ENCODE measurements at regions not wholly inside any gene's neighbourhood (a gene's known extent, or its start where the extent isn't known, plus 50 kb on each side); places are given as distances from the start of the nearest gene placed in this dataset.

DNA sequence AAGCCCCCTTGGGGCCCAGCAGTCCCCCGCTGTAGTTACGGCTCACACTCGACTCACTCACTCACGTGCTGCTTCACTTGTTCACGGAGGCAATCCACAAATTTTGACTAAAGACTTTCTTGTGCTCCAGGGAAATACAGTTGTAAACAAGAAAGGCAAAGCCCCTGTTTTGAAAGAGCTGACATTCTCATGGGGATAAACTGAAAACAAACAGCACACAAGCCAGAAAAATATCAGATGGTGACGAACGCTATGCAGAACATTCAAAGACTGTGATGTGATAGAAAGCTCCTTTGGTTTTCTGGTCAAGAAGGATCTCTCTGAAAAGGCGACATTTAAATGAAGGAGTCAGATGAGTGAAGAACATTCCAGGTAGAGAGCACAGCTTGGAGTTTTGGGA lies 385.3 kb upstream of the SMIM21 start:
- TF ChIP-seq, protein P1, sequence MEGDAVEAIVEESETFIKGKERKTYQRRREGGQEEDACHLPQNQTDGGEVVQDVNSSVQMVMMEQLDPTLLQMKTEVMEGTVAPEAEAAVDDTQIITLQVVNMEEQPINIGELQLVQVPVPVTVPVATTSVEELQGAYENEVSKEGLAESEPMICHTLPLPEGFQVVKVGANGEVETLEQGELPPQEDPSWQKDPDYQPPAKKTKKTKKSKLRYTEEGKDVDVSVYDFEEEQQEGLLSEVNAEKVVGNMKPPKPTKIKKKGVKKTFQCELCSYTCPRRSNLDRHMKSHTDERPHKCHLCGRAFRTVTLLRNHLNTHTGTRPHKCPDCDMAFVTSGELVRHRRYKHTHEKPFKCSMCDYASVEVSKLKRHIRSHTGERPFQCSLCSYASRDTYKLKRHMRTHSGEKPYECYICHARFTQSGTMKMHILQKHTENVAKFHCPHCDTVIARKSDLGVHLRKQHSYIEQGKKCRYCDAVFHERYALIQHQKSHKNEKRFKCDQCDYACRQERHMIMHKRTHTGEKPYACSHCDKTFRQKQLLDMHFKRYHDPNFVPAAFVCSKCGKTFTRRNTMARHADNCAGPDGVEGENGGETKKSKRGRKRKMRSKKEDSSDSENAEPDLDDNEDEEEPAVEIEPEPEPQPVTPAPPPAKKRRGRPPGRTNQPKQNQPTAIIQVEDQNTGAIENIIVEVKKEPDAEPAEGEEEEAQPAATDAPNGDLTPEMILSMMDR (IDR thresholded peaks at IDR 0.05), result no peak
- no peak for TF ChIP-seq POLR2A (IDR thresholded peaks at IDR 0.05)
